HG03457 (cell line): ENCODE measurements at regions not wholly inside any gene's neighbourhood (a gene's known extent, or its start where the extent isn't known, plus 50 kb on each side); places are given as distances from the start of the nearest gene placed in this dataset.
"Not testable (repeated sequence)": the region's sequence is repeated elsewhere in the genome, so short reads cannot be mapped to it uniquely, and the experiment has no call there.

Source experiments
- ATAC-seq: cut with Tn5 transposase; IDR thresholded peaks from one replicate; pipeline ENCODE4 v1.9.1; 2021; ENCODE audit warnings: moderate number of reproducible peaks; ENCODE audit not compliant: unreplicated experiment

DNA sequence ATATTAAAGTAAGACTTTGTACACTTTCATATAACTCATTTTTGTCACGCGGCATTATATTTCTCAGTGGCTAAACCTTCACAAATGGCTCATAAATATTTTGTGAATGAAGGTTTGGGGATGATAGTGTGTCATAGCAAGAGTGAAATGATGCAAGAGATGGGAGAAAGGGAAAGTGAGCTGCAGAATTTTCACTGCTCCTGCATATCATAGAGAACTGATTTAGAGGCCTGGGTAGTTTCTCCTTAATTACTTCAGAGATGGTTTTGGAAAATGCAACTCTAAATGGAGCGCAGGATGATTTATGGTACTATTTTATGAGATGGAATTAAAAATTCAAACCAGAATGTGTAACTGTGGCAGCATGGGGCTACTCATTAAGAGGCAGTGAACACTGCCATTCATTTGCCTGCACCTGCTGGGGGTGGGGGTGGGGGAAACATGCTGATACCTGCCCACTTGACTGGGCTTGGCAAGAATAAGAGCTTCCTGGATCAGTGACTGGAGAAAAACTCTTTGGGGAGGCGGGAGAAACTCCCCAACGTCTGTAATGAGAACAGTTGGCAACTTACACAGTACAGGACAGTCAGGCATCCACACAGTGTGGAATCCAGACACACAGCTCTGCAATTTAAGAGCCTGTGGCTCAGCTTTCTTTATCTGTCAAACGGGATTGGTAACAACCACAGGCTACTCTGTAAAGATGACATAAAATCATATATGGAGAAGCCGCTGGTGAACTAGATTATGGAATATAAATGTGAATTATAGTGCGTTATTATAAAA lies 941.9 kb downstream of the SLC4A3 start:
- no peak for ATAC-seq

DNA sequence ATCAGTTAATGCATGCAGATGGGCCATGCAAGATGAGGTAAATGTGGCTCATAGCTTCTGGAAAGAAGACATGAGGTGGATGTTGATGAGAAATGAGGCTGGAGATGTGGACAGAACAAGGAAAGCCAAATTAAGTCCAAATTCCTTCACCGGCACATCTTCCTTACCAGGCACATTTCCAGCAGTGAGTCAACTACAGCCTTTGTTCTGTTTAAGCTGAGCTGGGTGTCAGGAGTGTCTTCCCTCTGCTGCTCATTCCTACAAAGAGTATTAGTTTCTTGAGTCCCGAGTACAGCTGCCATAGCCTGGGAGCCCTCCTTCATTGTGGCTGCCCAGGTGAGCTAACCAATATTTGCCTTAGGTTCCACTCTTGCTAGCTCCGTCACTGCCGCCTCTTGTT lies 945.0 kb downstream of the SLC4A3 start:
- no peak for ATAC-seq

DNA sequence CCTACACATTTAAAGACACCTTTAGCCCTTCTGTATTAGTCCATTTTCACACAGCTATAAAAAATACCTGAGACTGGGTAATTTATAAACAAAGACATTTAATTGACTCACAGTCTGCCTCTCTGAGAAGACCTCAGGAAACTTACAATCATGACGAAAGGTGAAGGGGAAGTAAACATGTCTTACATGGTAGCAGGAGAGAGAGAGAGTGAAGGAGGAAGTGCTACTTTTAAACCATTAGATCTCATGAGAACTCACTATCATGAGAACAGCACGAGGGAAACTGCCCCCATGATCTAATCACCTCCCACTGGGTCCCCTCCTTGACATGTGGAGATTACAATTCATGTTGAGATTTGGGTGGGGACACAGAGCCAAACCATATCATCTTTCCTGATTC lies 946.6 kb downstream of the SLC4A3 start:
- no peak for ATAC-seq

DNA sequence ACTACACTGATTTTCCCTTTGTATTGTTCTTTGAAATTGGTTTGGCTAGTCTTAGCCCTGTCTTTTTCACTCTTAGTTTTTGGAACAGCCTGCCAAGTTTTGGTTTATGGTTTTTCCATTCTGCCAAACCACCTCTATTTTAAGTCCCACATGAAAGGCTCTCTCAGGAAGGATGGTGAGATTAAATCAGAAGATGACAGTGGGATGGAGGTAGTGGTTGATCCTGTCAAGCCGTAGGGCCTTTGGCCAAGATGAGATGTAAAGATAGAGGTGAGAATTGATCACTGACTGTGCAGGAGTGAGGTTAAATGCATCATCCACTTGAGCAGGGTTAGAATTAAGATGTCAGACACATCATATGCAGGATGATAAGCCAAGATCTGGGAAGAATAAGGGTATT lies 948.5 kb downstream of the SLC4A3 start:
- no peak for ATAC-seq

DNA sequence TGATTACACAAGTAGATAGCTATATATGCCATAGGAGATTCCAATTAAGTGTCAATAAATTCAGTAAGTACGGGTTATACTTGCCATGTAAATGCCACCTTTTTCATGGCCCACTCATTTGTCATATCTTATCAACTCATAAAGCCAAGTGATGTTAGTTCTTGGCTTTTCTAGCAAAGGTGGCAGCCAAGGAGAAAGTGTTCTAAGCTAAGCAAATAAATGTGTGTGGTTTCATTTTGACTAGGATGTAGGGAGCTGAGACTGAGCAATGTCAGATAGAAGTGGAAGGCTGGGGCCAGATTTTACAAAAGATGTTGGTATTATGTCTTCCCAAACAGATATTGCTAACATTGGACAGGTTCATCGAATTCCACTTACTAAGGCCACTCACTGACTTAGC lies 952.0 kb downstream of the SLC4A3 start:
- no peak for ATAC-seq

DNA sequence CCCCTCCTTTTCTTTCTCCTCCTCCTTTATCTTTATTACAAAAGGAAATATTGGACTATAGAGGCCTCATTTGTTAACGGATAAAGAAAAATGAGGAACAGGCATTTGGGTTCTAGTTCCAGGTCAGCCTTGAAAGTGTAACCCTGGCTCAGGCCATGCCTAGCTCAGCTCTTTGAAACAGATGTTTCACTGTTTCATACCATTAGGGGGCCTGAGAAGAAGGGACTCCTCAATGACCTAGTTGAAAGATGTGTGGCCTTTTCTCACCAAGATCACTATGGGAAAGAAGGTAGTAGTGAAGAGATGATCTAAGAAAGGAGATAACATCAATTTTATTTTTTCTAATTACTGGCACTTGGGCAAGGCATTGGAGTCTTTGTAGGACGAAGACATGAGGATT lies 952.7 kb downstream of the SLC4A3 start:
- ATAC-seq = no peak

DNA sequence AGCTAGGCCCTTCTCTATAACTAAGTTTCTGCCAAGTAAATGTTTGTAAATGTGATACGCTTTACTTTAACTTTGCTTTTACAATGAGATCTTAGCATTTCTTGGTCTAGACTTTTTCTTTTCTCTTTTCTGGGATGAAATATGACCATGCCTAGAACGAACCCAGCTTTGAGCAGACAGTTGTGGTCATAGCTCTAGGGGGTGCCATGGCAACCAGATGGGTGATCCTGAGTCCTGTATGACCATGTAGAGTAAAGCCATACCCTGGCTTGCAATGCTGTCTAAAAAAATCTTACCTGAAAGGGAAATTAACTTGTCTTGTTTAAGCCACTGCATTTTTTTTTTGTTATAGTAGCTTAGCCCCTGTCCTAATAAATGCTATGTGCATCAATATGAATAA lies 956.3 kb downstream of the SLC4A3 start:
- no peak for ATAC-seq

DNA sequence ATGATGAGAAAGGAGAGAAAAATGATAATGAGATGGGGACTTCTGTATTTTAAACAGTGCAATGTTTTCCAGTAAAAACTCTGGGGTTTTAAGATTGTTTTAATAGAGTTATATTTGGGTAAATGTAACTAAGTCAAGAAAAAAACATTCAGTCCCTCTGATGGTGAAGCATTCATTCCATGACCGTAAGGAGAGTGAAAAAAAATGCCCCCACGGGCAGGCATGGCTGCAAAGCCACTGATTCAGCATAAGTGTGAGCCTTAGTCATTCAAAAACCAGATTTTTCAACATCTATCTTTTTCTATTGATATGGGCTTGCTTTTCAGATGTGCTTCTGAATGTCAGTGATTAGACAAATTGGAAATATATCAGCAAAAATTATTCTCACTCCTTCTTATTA lies 957.8 kb downstream of the SLC4A3 start:
- ATAC-seq = no peak

DNA sequence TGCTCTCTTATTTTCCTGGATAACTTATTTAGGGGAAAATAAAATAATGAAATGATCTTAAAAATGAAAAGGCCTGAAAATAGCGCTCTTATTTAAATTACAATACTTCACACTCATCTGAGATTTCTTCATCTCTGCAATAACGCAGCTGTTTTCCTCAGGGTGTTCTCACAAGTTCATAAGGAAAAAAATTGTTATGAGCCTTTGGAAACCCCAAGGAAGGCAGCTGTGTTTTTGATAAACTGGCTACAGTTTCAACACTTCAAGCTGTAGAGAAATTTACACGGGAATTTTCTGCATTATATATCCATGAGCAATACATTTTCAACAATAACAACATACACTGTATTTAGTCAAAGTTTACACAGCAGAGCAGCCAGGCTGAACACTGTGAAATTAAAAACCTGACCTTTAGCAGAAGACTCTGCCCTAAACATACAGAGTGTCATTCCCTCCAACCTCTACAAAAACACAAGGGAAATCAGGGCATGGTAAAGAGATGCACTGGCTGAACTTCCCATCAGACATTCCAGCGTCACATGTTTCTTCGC lies 959.6 kb downstream of the SLC4A3 start:
- no peak for ATAC-seq

DNA sequence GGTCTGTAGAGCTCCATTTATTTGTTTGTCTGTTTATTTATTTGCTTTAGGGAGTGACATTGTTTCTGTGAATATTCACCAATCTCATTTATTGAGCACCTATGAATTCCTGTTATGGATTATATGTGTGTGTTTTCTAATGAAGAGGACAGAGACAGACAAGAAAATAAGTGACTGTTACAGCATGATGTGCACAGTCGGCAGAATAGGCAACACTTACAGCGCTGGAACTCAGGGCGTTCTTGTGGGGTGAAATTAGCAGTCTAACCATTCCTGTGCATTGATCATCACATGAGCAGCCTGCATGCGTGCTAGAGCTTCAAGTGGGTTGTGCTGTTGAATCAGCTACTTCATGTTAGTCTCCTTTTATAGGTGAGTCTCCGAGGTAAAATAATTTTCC lies 960.7 kb downstream of the SLC4A3 start:
- ATAC-seq = no peak

DNA sequence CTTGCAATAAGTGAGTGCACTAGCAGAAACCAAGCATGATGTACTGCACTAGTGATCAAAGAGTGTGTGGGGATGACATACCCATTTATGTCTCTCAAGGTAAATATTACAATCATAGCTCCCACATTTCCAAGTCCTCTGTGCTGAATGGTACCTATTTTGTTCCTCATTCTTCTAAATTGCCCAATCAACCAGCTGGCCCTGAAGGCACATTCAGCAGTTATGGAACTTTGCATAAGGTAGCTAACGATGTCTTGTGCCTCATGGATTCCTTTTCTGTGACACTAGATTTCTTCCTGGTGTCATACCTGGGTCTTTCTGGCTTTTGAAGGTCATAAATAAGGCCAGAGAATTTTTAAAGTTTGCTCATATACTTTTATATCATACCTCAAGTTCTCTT lies 963.0 kb downstream of the SLC4A3 start:
- ATAC-seq = no peak

DNA sequence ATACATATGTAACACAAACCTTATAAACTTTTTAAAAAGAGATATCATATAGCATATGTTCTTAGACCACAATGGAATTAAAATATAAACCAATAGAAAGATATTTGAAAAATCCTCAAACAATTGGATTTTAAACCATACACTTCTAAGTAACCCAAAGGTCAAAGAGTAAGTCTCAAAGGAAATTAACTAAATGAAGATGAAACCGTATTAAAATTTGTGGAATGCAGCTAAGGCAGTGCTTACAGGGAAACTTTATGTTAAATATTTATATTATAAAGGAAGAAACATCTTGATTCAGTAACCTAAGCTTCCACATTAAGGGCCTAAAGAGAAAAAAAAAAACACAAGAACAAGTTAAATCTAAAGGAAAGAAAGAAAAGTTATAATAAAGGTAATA lies 966.1 kb downstream of the SLC4A3 start:
- ATAC-seq = no peak

DNA sequence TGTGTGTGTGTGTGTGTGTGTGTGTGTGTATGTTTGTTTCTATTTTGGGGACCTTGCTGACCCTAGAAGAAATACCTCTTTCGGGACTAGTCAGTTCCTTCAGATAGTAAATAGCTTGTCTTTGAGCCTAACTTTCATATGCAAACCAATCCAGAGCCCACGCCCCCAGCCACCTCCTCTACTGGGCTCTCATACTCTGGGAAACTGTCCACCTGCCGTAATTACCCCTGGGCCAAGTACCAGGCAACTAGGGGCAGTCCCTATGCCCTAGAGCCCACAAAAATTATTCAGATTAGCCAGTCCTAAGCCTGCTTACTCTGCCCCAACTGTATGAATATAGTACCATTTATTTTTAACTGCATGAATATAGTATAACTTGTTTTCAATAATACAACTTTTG lies 970.4 kb downstream of the EPHA4 start:
- no peak for ATAC-seq

DNA sequence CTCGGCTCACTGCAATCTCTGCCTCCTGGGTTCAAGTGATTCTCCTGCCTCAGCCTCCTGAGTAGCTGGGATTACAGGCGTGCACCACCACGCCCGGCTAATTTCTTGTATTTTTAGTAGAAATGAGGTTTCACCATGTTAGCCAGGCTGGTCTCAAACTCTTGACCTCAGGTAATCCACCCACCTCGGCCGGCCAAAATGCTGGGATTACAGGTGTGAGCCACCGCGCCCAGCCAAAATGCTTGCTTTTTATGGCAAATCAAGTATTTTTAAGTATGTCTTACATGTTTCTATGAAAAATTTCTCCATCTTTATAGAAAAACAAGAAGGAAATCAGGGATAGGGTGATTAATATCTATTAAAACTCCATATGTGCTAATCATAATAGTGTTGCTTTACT lies 959.1 kb downstream of the EPHA4 start:
- not testable (repeated sequence) for ATAC-seq

DNA sequence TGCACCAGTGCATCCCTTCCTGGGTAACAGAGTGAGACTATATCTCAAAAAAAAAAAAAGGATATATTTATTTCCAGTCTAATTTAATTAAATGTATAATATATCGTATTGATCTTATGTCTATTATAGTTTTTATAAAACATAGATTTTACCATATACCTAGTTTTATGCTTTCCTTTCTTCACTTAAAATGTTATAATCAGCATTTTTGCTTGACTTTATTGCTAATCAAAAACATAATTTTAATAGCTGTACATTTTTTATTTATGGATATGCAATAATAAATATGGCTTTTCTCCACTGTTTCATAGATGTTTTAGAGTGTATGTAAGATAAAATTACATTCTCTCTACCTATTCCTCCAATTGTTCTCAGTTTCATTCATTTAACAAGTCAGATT lies 958.0 kb downstream of the EPHA4 start:
- no peak for ATAC-seq

DNA sequence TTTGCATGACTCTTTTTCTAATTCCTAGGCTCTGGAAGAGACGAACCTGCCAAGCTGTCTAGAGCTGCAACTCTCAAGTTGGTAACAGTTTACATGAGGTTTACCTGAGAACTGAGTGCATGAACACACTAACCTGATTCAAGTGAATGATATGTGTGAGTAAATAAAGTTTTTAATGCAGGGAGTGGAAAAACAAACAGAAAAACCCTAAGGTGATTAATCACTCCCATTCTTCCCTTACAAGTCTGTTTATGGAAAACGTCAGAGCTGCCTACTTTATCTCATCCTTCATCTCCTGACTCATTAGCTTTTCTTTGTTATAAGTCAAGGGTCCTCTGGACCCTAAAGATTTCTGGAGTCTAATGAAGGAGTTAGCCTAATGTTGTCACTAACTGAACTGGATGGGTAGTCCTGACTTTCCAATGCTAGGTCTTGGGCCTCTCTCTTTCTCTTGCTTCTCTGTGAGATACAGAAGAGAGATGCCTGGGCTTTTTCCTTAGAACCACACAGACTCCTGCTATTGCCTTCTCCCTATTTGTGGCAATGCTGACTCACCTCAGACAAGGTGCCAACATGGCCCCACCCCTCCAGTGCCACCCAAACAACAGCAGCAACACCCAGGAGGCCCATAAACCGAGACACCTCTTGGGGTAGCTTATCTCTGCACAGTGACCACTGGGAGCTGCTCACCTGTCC lies 952.4 kb downstream of the EPHA4 start:
- ATAC-seq = no peak

DNA sequence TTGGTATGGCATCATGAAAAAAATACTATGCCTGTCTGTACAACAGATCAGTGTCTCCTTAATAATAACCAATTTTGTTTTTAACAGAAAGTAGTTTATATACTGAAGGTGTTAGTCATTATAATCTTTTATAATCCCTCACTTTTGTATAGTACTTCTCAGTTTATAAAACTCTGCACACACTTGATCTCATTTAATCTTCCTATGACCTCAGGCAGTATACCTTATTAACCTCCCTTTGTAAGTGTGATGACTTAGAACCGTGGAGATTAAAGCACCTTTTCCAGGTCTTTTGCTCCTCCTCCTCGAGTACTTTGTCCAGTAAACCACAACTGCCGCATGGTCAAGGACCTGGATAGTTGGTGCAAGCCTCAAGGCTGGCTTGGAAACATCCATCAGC lies 945.5 kb downstream of the EPHA4 start:
- no peak for ATAC-seq

DNA sequence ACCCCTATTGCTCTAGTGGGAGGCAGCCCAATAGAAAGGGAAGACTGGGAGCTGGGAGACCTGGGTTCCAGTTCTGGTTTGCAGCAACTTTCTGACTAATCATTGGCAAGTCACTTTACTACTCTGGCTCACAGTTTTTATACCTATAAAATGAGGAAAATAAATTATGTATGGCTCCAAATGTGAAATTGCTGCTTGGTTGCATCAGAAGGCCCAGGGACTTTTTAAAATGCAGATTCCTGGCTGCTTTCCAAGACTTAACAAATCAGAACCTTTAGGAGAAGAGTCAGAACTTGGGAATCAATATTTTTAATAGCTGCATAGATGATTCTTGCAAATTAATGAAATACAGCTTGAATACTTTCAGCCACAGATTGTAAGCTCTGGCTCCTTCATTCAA lies 943.9 kb downstream of the EPHA4 start:
- ATAC-seq = no peak

DNA sequence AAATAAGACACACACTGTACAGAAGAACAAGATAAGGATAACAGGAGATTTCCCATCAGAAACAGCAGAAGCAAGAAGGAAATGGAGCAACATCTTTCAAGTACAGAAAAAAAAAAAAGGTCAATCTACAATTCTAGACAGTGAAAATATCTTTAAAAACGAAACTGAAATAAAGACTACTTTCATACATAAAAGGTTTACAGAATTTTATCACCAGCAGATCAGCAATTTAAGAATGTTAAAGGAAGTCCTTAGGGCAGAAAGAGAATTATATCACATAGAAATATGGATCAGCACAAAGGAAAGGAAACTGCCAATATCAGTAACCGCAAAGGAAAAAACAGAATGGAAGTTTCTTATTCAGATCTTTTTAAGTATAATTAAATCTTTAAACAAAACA lies 931.0 kb downstream of the EPHA4 start:
- no peak for ATAC-seq

DNA sequence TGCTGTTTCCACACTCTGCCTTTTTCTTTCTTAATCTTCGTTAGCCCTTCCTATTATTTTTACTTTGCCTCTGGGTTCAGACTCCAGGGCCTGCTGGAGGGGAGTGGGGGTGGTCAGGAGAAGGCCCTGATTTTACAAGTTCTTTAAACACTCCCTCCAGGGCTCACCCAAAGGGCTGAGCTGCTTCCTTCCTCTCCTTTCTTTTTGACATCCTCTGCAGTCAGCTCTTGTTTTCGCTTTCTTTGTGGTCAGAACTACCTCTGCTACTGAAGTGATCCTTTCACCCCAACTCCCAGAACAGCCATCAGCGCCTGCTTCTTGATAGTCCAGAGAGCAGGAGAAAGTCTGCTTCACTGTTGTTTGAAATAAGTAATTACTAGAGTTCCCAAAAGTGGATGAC lies 925.7 kb downstream of the EPHA4 start:
- peak; percentile 59 for ATAC-seq

DNA sequence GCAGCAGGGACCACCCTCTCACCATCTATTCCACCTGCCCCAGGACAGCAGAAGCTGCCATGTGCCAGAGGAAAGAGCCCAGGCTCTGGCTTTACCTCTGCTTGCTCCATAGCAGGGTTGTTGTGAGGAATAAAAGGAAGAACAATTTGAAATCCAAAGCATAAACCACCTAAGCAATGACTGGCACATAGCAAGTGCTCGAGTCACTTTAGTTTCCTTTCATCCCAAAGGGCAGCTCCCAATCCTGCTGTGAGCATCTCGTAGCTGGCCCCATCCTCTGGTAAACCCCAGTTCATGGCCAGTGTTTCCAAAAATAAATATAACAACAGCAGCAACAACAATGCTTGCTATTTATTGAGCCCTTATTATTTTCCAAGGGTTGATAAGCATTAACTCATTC lies 923.5 kb downstream of the EPHA4 start:
- no peak for ATAC-seq

DNA sequence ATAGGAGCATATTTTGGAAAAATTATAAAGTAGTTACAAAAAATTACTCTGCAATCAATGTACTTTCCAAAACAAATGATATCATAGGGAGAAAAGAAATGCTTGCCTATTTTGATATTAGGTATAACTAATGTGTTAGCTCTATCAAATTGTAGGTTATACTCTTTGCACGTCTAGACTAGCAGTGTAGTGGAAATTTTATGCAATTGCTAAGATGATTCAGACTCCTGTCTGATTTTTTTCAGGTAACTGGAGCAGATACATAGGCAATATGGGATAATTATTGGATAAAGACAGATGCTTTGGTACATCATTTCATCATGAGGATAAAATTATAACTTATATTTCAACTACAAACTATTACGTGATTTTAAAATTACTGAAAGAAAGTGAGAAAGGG lies 918.3 kb downstream of the EPHA4 start:
- ATAC-seq = no peak
